Cardiac muscle cell (in vitro differentiated cells and primary cell): ENCODE measurements at regions not wholly inside any gene's neighbourhood (a gene's known extent, or its start where the extent isn't known, plus 50 kb on each side); places are given as distances from the start of the nearest gene placed in this dataset.

Experiments used
- DNase-seq, 2 donors: peaks; one replicate each; pipeline versions ENCODE4 v3.0.0 to v3.0.0-alpha.2; 2010 to 2017; ENCODE audit warnings: low read depth in 1 of 2, low spot score in 1 of 2
- H3K27ac ChIP-seq: fragments of 200-600 bp; sonication (generic); 2 replicates; pipeline ENCODE4 v1.5.1; 2016
- H3K27me3 ChIP-seq: fragments of 200-600 bp; sonication (generic); 2 replicates; pipeline ENCODE4 v1.6.0; 2016; ENCODE audit warnings: control low read depth
- H3K36me3 ChIP-seq: fragments of 200-600 bp; sonication (generic); 2 replicates; pipeline ENCODE4 v1.5.1; 2016; ENCODE audit warnings: control low read depth
- H3K4me1 ChIP-seq: fragments of 200-600 bp; sonication (generic); 2 replicates; pipeline ENCODE4 v1.8.1; 2017; ENCODE audit warnings: low read depth, mild to moderate bottlenecking, mixed run types
- H3K4me3 ChIP-seq: fragments of 200-600 bp; sonication (generic); 2 replicates; pipeline ENCODE4 v1.5.1; 2016; ENCODE audit warnings: mild to moderate bottlenecking
- H3K9me3 ChIP-seq: fragments of 200-600 bp; sonication (generic); 2 replicates; pipeline ENCODE4 v1.5.1; 2017; ENCODE audit warnings: low read depth, mild to moderate bottlenecking, control low read depth
- CTCF ChIP-seq: IDR thresholded peaks from 2 replicates; pipeline ENCODE4 v1.5.1; 2012; ENCODE audit warnings: low read depth, mild to moderate bottlenecking, low read length

GRCh38 chr6:21808551-21809242 lies 215.1 kb downstream of the SOX4 start:
- DNase-seq = peak in 1 of 2 donors; percentile 79
- no peak for TF ChIP-seq CTCF
- Histone ChIP-seq H3K27ac (peak overlapping the region; percentile 49), H3K4me3 (no peak overlapping the region), H3K27me3 (no peaks in the 10 kb centered on the region), H3K9me3 (no peaks in the 10 kb centered on the region), H3K4me1 (peaks cover 11% of the 10 kb centered on the region), H3K36me3 (no peaks in the 10 kb centered on the region)

GRCh38 chr6:21811484-21811883 lies 217.9 kb downstream of the SOX4 start:
- H3K4me1 ChIP-seq = peaks cover 11% of the 10 kb centered on the region
- DNase-seq = no peak
- H3K27ac ChIP-seq = no peak overlapping the region
- H3K27me3 ChIP-seq = no peaks in the 10 kb centered on the region
- TF ChIP-seq CTCF = no peak
- H3K36me3 ChIP-seq = no peaks in the 10 kb centered on the region
- H3K9me3 ChIP-seq = no peaks in the 10 kb centered on the region
- no peak overlapping the region for H3K4me3 ChIP-seq

GRCh38 chr6:21816231-21816630 lies 222.7 kb downstream of the SOX4 start:
- Histone ChIP-seq H3K4me3 (no peak overlapping the region), H3K27ac (no peak overlapping the region), H3K9me3 (no peaks in the 10 kb centered on the region), H3K36me3 (no peaks in the 10 kb centered on the region), H3K27me3 (no peaks in the 10 kb centered on the region), H3K4me1 (no peaks in the 10 kb centered on the region)
- TF ChIP-seq CTCF = no peak
- no peak for DNase-seq

- Histone ChIP-seq H3K27ac (no peak overlapping the region), H3K4me1 (no peaks in the 10 kb centered on the region), H3K36me3 (no peaks in the 10 kb centered on the region), H3K27me3 (no peaks in the 10 kb centered on the region), H3K9me3 (no peaks in the 10 kb centered on the region), H3K4me3 (no peak overlapping the region)
- no peak for TF ChIP-seq CTCF
- no peak for DNase-seq
Measured at GRCh38 chr6:21820442-21820841, 226.9 kb downstream of the SOX4 start.

- H3K4me3 ChIP-seq = no peak overlapping the region
- no peak for TF ChIP-seq CTCF
- H3K4me1 ChIP-seq = peaks cover 5% of the 10 kb centered on the region
- DNase-seq = no peak
- H3K36me3 ChIP-seq = no peaks in the 10 kb centered on the region
- H3K27me3 ChIP-seq = no peaks in the 10 kb centered on the region
- H3K9me3 ChIP-seq = no peaks in the 10 kb centered on the region
- H3K27ac ChIP-seq = no peak overlapping the region
Measured at GRCh38 chr6:21823371-21823770, 229.8 kb downstream of the SOX4 start.
